ENCODE measurements at regions not wholly inside any gene's neighbourhood (a gene's known extent, or its start where the extent isn't known, plus 50 kb on each side); places are given as distances from the start of the nearest gene placed in this dataset.

DNA sequence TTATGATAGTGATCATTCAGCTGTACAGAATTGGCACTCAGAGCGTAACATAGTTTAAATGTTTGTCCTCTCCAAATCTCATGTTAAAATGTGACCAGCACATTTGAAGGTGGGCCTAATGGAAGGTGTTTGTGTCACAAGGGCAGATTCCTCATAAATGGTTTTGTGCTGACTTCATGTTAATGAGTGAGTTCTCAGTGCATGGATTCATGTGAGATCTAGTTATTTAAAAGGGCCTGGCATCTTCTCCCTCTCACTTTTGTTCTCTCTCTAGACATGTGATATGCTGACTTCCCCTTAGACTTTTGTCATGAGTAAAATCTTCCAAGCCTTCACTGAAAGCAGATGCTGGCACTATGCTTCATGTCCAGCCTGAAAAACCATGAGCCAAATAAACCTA is 452.4 kb upstream of the PTCHD4 start:
- TF ChIP-seq, protein P1, sequence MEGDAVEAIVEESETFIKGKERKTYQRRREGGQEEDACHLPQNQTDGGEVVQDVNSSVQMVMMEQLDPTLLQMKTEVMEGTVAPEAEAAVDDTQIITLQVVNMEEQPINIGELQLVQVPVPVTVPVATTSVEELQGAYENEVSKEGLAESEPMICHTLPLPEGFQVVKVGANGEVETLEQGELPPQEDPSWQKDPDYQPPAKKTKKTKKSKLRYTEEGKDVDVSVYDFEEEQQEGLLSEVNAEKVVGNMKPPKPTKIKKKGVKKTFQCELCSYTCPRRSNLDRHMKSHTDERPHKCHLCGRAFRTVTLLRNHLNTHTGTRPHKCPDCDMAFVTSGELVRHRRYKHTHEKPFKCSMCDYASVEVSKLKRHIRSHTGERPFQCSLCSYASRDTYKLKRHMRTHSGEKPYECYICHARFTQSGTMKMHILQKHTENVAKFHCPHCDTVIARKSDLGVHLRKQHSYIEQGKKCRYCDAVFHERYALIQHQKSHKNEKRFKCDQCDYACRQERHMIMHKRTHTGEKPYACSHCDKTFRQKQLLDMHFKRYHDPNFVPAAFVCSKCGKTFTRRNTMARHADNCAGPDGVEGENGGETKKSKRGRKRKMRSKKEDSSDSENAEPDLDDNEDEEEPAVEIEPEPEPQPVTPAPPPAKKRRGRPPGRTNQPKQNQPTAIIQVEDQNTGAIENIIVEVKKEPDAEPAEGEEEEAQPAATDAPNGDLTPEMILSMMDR (IDR thresholded peaks at IDR 0.05) = no peak
- no peaks in the 10 kb centered on the region for H3K9me3 ChIP-seq
- no peaks in the 10 kb centered on the region for H3K4me1 ChIP-seq
- no peaks in the 10 kb centered on the region for H3K27me3 ChIP-seq
- H3K36me3 ChIP-seq = no peaks in the 10 kb centered on the region
- H3K9ac ChIP-seq (ENCODE audit: low read depth in 2 of 2, low read length in 2 of 2) = no peak overlapping the region
- intact Hi-C loops (cut with DNase I) = no loop called here
- no peak overlapping the region for H3K4me3 ChIP-seq
- DNase-seq = no peak
- no peak overlapping the region for H3K27ac ChIP-seq

DNA sequence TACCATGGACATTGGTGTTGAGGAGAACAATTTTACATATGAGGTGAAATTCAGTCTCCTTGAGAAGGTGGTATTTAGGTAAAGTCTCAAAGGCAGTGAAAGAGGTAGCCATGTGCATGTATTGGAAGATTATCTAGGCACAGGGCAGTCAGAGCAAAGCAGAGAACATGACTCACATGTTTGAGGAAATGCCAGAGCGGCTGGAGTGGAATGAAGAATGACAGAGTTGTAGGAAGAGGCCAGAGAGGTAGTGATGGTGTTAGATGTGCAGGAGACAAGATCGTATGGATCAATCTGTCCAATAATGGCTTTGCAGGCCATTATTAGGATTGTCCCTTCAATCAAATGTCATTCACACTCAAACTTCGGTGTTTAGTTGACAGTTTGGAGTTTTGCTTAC is 449.4 kb upstream of the PTCHD4 start:
- Histone ChIP-seq H3K27me3 (no peaks in the 10 kb centered on the region), H3K27ac (no peak overlapping the region), H3K9me3 (no peaks in the 10 kb centered on the region), H3K36me3 (no peaks in the 10 kb centered on the region), H3K9ac (ENCODE audit: low read depth in 2 of 2, low read length in 2 of 2) (no peak overlapping the region), H3K4me3 (no peak overlapping the region), H3K4me1 (no peaks in the 10 kb centered on the region)
- intact Hi-C loops (cut with DNase I) = no loop called here
- TF ChIP-seq, protein P1 (IDR thresholded peaks at IDR 0.05) = no peak
- DNase-seq = no peak

DNA sequence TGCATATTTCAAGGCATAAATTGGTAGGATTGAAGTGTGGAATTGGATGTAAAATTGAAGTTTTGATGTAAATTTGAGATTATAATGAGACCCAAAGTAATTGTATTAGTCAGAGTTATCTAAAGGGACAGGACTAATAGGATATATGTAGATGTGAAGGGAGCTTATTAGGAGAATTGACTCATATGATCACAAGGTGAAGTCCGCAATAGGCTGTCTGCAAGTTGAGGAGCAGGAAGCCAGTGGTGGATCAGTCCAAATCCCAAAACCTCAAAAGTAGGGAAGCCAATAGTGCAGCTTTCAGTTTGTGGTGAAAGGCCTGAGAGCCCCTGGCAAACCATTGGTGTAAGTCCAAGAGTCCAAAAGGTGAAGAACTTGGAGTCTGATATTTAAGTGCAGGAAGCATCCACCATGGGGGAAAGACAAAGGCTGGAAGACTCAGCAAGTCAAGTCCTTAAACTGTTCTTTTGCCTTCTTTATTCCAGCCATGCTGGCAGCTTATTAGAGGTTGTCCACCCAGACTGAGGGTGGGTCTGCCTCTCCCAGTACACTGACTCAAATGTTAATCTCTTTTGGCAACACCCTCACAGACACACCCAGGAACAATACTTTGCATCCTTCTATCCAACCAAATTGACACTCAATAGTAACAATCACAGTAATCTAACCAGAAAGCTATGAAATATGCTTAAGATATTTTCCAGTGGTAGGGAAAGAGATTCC is 442.6 kb upstream of the PTCHD4 start:
- TF ChIP-seq, protein P1 (IDR thresholded peaks at IDR 0.05) = no peak
- no peak overlapping the region for H3K27ac ChIP-seq
- no peak overlapping the region for H3K4me3 ChIP-seq
- intact Hi-C loops (cut with DNase I) = no loop called here
- no peak for DNase-seq
- H3K27me3 ChIP-seq = no peaks in the 10 kb centered on the region
- H3K4me1 ChIP-seq = no peaks in the 10 kb centered on the region
- no peaks in the 10 kb centered on the region for H3K36me3 ChIP-seq
- no peaks in the 10 kb centered on the region for H3K9me3 ChIP-seq
- no peak overlapping the region for H3K9ac ChIP-seq (ENCODE audit: low read depth in 2 of 2, low read length in 2 of 2)

DNA sequence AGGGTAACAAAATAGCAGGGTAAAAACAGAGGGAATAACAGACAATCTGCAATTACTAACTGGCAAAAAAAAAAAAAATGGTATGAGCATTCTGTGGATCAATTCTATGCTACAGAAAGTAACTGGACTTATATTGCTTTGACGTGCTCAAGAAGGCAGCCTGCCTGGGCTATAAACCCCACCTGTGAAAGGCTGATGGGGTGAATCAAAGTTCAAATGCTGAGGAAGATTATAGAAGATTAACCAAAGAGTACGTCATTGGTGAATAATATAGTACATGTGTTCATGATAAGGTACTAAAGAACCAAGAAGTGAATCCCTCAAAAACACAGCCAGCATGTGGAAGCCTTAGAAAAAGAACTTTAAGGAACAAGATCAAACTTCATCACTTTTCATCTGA is 441.9 kb upstream of the PTCHD4 start:
- Histone ChIP-seq H3K9me3 (no peaks in the 10 kb centered on the region), H3K9ac (ENCODE audit: low read depth in 2 of 2, low read length in 2 of 2) (no peak overlapping the region), H3K27ac (no peak overlapping the region), H3K4me1 (no peaks in the 10 kb centered on the region), H3K4me3 (no peak overlapping the region), H3K36me3 (no peaks in the 10 kb centered on the region), H3K27me3 (no peaks in the 10 kb centered on the region)
- no peak for DNase-seq
- TF ChIP-seq, protein P1 (IDR thresholded peaks at IDR 0.05) = no peak
- intact Hi-C loops (cut with DNase I) = no loop called here

DNA sequence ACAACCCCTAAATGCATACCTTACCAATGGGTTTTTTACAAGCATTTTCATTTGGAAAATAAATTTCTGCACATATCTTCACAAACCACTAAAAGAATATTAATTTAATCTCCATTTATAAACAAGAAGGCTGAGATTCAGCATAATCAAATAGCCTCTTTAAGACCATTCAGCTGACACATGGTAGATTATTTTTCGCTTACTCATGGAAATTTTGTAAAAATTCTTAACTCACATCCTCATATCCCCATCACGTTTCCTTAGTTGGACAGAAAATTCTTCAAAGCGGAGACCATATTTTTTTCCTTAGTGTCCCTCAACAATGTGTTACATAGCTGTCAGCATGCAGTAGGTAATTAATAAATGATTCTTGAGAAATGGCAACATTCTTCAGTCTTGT is 439.6 kb upstream of the PTCHD4 start:
- intact Hi-C loops (cut with DNase I) = no loop called here
- H3K27me3 ChIP-seq = no peaks in the 10 kb centered on the region
- TF ChIP-seq, protein P1 (IDR thresholded peaks at IDR 0.05) = no peak
- no peaks in the 10 kb centered on the region for H3K9me3 ChIP-seq
- no peak overlapping the region for H3K4me3 ChIP-seq
- DNase-seq = no peak
- no peaks in the 10 kb centered on the region for H3K4me1 ChIP-seq
- H3K9ac ChIP-seq (ENCODE audit: low read depth in 2 of 2, low read length in 2 of 2) = no peak overlapping the region
- H3K27ac ChIP-seq = no peak overlapping the region
- no peaks in the 10 kb centered on the region for H3K36me3 ChIP-seq

Measured in colonic mucosa (tissue), 4 donors.